SK-N-MC (cell line): ENCODE measurements at regions not wholly inside any gene's neighbourhood (a gene's known extent, or its start where the extent isn't known, plus 50 kb on each side); places are given as distances from the start of the nearest gene placed in this dataset.

Experiments used
- EZH2 ChIP-seq: fragments of 200-600 bp; sonication (generic); IDR thresholded peaks from one replicate; pipeline ENCODE4 v1.6.1; 2017; ENCODE audit warnings: antibody characterized with exemption
- FOXP2 ChIP-seq: optimal IDR thresholded peaks from 2 replicates; pipeline ENCODE3; 2011; ENCODE audit warnings: mild to moderate bottlenecking, moderate library complexity; ENCODE audit not compliant: insufficient read depth; ENCODE audit errors: extremely low read length, control extremely low read depth
- POLR2AphosphoS5 ChIP-seq: IDR thresholded peaks from 2 replicates; pipeline ENCODE4 v1.6.1; 2012; ENCODE audit warnings: mild to moderate bottlenecking, low read depth, low read length, borderline replicate concordance

- TF ChIP-seq EZH2 = no peak
- TF ChIP-seq POLR2AphosphoS5 = no peak
- no peak for TF ChIP-seq FOXP2
Measured at GRCh38 chr11:16456366-16456765, 100.0 kb upstream of the SOX6 start.
